ENCODE measurements at regions not wholly inside any gene's neighbourhood (a gene's known extent, or its start where the extent isn't known, plus 50 kb on each side); places are given as distances from the start of the nearest gene placed in this dataset.
"Not testable (repeated sequence)": the region's sequence is repeated elsewhere in the genome, so short reads cannot be mapped to it uniquely, and the experiment has no call there.

- DNase-seq (ENCODE audit: low spot score): peak; percentile 65
Measured at GRCh38 chr4:56575820-56576429, 70.3 kb downstream of the ARL9 start.

DNA sequence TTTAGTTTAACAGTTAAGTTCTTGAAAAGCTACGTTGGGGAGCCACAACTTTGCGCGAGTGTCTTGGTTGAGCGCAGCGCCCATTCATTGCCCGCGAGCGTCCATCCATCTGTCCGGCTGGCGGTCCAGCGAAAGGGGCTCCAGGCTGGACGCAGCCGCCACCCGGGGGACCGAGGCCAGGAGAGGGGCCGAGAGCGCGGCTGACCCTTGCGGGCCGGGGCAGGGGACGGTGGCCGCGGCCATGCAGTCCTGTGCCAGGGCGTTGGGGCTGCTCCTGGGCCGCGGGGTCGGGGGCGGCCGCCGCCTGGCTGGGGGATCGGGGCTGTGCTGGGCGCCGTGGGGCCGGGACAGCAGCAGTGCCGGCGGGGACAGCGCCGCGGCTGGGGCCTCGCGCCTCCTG lies 86.8 kb downstream of the ARL9 start:
- not testable (repeated sequence) for DNase-seq (ENCODE audit: low spot score)
